ENCODE measurements at regions not wholly inside any gene's neighbourhood (a gene's known extent, or its start where the extent isn't known, plus 50 kb on each side); places are given as distances from the start of the nearest gene placed in this dataset.

GRCh38 chr5:98517560-98518366 lies 255.7 kb upstream of the RGMB start:
- DNase-seq (ENCODE audit: low read depth) = no peak
- no peak overlapping the region for H3K4me3 ChIP-seq (replicated peaks; ENCODE audit: low read depth, low read length)
- TF ChIP-seq, protein P1, sequence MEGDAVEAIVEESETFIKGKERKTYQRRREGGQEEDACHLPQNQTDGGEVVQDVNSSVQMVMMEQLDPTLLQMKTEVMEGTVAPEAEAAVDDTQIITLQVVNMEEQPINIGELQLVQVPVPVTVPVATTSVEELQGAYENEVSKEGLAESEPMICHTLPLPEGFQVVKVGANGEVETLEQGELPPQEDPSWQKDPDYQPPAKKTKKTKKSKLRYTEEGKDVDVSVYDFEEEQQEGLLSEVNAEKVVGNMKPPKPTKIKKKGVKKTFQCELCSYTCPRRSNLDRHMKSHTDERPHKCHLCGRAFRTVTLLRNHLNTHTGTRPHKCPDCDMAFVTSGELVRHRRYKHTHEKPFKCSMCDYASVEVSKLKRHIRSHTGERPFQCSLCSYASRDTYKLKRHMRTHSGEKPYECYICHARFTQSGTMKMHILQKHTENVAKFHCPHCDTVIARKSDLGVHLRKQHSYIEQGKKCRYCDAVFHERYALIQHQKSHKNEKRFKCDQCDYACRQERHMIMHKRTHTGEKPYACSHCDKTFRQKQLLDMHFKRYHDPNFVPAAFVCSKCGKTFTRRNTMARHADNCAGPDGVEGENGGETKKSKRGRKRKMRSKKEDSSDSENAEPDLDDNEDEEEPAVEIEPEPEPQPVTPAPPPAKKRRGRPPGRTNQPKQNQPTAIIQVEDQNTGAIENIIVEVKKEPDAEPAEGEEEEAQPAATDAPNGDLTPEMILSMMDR (IDR thresholded peaks at IDR 0.05; ENCODE audit: low read length, missing control alignments) = no peak

- no peak for DNase-seq (ENCODE audit: low read depth)
Measured at GRCh38 chr5:98518754-98519153, 254.7 kb upstream of the RGMB start.

GRCh38 chr5:98519571-98519970 lies 253.9 kb upstream of the RGMB start:
- TF ChIP-seq, protein P1 (IDR thresholded peaks at IDR 0.05; ENCODE audit: low read length, missing control alignments) = no peak
- no peak for DNase-seq (ENCODE audit: low read depth)
- no peak overlapping the region for H3K4me3 ChIP-seq (replicated peaks; ENCODE audit: low read depth, low read length)

More at GRCh38 chr5:98518754-98519153, 254.7 kb upstream of the RGMB start:
- no peak overlapping the region for H3K4me3 ChIP-seq (replicated peaks; ENCODE audit: low read depth, low read length)
- TF ChIP-seq, protein P1 (IDR thresholded peaks at IDR 0.05; ENCODE audit: low read length, missing control alignments) = no peak

DNA sequence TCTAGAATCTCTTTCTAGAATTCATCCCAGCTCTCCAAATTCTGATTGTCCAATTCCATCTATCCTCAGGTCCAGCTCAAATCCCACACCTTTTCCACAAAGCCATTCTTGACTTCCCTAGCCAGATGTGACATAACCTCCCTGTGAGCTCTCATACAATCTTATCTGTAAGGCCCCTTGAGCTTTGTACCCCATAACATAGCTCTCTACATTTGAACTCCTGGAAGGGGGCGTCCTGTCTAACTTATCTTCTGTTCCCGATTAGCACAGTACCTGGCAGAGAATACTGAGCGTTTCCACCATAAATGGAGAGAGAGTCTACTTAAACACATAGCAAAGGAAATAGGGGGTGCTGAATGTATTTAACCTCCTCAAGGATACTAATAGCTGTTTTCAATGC lies 251.6 kb upstream of the RGMB start:
- H3K4me3 ChIP-seq (replicated peaks; ENCODE audit: low read depth, low read length) = no peak overlapping the region
- TF ChIP-seq, protein P1 (IDR thresholded peaks at IDR 0.05; ENCODE audit: low read length, missing control alignments) = no peak
- DNase-seq (ENCODE audit: low read depth) = no peak

DNA sequence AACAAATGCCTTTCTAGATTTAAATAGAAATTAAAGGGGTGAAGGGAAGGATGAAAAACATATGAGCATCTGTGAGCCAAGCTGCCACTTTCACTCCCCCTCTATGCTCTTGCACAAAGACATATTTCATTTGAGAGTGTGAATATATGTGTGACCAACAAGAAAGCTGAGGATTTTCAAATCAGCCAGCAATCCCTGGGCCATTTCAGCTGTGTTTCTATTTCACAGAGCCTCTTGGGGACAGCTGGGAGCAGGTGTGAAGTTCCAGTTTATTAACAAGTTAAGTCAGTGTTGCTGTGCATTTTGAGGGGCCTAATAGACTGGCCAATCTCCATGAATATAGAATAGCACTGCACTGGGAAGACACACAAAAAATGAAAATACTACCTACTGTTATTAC lies 248.7 kb upstream of the RGMB start:
- DNase-seq (ENCODE audit: low read depth) = no peak
- H3K4me3 ChIP-seq (replicated peaks; ENCODE audit: low read depth, low read length) = no peak overlapping the region
- TF ChIP-seq, protein P1 (IDR thresholded peaks at IDR 0.05; ENCODE audit: low read length, missing control alignments) = no peak

DNA sequence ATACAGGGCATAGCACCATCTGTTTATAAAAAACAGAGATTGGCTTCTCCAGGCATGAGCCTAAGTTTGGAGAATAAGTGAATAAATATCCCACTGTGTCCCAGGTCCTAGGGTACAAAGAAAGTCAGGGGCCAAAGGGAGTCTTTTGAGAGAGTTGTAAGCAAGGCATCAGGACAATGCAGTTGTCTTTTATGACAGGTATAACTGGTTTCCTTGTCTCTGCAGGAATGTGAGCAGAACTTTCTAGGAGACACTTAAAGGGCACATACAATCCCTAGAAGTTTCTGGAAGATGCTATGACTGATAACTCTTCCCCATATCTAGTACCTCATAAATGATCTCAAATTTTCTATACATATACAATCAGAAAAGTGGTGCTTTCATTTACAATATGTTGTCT lies 245.6 kb upstream of the RGMB start:
- TF ChIP-seq, protein P1 (IDR thresholded peaks at IDR 0.05; ENCODE audit: low read length, missing control alignments) = no peak
- H3K4me3 ChIP-seq (replicated peaks; ENCODE audit: low read depth, low read length) = no peak overlapping the region
- DNase-seq (ENCODE audit: low read depth) = no peak

- no peak overlapping the region for H3K4me3 ChIP-seq (replicated peaks; ENCODE audit: low read depth, low read length)
- no peak for DNase-seq (ENCODE audit: low read depth)
- TF ChIP-seq, protein P1 (IDR thresholded peaks at IDR 0.05; ENCODE audit: low read length, missing control alignments) = no peak
Measured at GRCh38 chr5:98529321-98529720, 244.1 kb upstream of the RGMB start.

Measured in fibroblast of pulmonary artery (primary cell).